ENCODE measurements at regions not wholly inside any gene's neighbourhood (a gene's known extent, or its start where the extent isn't known, plus 50 kb on each side); places are given as distances from the start of the nearest gene placed in this dataset.

- no peak for TF ChIP-seq CTCF (conservative IDR thresholded peaks at IDR 0.05; ENCODE audit: low read length)
- no peak for TF ChIP-seq EZH2phosphoT487 (IDR thresholded peaks at IDR 0.05; ENCODE audit: borderline replicate concordance)
These were observed 298.4 kb downstream of the INHBA start for GRCh38 chr7:41404375-41405074.
